ENCODE measurements at regions not wholly inside any gene's neighbourhood (a gene's known extent, or its start where the extent isn't known, plus 50 kb on each side); places are given as distances from the start of the nearest gene placed in this dataset.

GRCh38 chr4:24419181-24420034 is 164.9 kb downstream of the DHX15 start (continued):
- 0 out of 2 replicates have a peak, but pooled peaks have one; percentile 81 for TF ChIP-seq ATF2 (IDR thresholded peaks at IDR 0.05; ENCODE audit: low read length)
- TF ChIP-seq RAD21 (IDR thresholded peaks at IDR 0.05 in 1 of 2, conservative IDR thresholded peaks at IDR 0.05 in 1 of 2; ENCODE audit: low read depth in 2 of 2, low read length in 2 of 2), result peak; percentile 98 to 99
- no peak for TF ChIP-seq RFX5 (IDR thresholded peaks at IDR 0.05; ENCODE audit: borderline replicate concordance, low read depth, low read length)
- TF ChIP-seq CTCF (IDR thresholded peaks at IDR 0.05; ENCODE audit: control extremely low read depth in 1 of 3, insufficient read depth in 1 of 3, low read depth in 1 of 3, low read length in 3 of 3), result peak; percentile 89 to 96 (median 90)
- TF ChIP-seq MAFK (IDR thresholded peaks at IDR 0.05; ENCODE audit: low read depth, low read length), result peak; percentile 95
